ENCODE measurements at regions not wholly inside any gene's neighbourhood (a gene's known extent, or its start where the extent isn't known, plus 50 kb on each side); places are given as distances from the start of the nearest gene placed in this dataset.

DNA sequence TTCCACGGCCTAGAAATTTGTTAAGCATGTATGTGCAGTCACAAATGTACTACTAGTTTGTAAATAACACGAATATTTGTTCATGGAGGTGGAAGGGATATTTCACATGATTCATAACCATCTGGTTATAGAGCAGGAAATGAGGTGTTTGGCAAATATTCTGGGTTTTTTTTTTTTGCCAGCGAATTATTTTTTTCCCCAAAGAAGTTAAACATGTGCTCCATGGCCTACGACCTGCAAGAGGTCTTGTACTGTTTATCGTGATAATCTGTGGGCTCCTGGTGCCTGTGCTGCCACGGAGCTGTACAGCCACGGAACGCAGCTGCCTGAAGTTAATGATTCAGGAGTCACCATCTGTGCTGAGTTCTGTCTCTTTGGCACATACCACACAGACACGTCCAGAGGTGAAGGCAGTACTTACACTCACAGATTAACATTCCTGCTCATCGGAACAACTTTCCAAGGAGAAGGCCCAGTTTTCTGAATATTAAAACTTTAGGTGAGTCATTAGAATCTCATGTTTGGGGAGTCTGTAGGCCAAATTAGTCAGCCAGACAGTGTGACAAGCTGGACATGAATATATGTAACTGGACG is 156.3 kb downstream of the TMX1 start:
- DNase-seq (ENCODE audit: low read depth in 2 of 2), result no peak

DNA sequence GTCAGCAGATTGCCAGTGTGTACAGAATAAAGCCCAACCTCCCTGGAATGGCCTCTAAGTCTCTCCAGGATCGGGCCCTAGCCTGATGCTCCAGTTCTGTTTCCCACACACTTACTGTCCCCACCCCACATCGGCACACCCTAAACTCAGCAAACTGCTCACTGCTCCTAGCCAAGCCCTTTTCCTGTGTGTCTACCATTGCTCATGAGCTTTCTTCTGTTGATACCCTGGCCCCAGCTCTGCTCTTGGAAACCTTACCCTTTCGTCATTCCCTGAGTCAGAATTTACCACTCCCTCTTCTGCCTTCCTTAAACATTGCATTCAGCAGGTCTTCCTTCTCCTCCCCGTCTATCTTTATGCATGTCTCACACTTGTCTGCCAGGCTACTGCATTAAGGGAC is 158.9 kb downstream of the TMX1 start:
- no peak for DNase-seq (ENCODE audit: low read depth in 2 of 2)

DNA sequence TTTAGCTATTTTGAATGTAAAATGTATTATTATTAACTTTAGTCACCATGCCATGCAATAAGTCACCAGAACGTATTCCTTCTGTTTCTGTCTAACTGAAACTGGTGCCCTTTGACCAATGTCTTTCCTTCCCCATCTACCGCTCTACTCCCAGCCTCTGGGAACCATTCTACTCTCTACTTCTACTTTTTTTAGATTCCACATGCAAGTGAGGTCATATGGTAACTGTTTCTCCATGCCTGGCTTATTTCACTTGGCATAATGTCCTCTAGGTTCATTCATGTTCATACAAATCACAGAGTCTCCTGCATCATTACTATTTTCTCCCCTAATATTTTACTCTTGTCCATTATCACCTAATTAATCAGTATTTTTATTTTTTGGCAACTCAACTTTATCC is 160.1 kb downstream of the TMX1 start:
- no peak for DNase-seq (ENCODE audit: low read depth in 2 of 2)

DNA sequence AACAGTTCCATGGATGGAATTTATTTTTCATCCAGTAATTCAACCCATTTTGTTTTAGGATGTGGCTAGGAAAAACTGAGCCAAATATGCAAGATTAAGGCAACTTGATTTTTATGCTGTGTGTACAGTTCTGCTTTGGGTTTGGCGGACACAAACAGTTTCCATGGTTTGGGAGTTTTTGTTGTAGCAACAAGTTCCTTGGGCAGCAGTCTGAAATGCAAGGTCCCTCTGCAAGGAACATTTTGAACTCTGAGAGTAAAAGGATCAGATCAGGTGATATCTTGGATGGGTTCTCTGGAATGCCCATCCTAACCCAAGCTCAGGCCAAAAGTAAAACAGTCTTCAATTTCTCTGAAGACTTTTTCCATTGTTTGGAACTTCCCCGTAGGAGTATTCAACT is 161.2 kb downstream of the TMX1 start:
- DNase-seq (ENCODE audit: low read depth in 2 of 2), result no peak

DNA sequence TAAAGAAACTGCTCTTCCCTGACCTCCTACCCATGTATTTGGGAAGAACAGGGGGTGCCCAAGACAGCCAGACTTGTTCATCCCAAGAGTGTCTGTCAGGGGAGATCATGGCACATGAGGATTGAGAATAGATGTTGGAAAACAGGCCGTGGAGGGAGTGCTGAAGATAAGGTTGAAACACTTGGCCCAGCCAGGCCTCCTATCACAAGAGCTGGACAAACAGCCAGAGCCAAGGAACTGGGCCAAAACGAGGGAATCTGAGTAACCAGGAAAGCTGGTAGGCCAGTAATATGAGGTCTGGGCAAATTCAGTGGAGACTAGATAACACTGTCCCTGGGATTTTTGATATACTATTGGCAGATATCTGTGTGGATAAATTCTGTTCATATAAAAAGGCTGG is 161.7 kb downstream of the TMX1 start:
- no peak for DNase-seq (ENCODE audit: low read depth in 2 of 2)

DNA sequence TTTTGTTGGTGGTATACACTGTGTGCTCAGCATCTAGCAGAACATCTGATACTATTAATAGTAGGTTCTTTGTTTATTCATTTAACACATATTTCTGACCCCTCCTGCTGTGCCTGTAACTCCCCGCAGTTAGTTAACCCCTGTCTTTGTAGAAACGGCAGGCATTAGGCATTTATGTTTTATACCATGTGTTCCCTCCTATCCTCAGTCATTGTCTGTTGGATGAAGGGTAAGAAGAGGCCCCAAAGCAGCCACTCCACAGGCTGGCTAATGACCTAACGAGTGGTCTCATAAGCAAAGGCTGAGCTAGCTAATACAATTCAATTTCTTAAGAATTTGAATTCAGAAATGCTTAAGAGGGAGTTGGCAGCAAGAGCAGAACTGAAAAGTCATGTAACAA is 170.8 kb downstream of the TMX1 start:
- DNase-seq (ENCODE audit: low read depth in 2 of 2), result no peak

DNA sequence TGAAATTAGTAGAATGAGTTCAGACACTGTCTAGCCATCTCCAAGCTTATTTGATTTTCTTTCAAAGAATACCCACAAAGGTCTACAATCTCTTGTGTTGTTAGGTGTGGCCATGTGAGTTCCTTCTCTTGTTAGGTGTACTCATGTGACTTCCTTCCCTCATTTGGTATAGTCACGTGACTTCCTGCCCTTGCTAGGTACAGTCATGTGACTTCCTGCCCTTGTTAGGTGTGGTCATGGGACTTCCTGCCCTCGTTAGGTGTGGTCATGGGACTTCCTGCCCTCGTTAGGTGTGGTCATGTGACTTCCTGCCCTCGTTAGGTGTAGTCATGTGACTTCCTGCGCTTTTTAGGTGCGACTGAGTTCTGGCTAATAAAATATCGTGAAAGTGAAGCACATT is 179.6 kb downstream of the TMX1 start:
- peak in 1 of 2 donors; percentile 2 for DNase-seq (ENCODE audit: low read depth in 2 of 2)

DNA sequence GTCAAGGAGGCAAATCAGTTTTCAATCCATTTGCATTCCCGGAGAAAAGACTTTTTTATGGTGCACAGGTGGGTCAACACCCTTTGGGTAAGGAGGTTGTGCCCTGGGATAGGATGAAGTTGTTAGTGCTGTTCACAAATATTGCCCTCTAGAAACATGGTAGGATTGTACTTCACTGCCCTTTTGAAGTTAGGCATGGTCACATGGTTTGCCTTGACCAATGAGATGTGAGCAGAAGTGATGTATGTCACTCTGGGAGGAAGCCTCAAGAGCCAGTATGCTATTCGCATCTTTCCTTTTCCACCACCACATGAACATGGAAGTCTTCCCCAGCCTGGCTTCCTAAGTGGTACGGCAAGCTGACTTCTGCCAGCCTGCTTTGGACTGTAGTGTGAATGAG is 182.7 kb downstream of the TMX1 start:
- DNase-seq (ENCODE audit: low read depth in 2 of 2), result no peak

DNA sequence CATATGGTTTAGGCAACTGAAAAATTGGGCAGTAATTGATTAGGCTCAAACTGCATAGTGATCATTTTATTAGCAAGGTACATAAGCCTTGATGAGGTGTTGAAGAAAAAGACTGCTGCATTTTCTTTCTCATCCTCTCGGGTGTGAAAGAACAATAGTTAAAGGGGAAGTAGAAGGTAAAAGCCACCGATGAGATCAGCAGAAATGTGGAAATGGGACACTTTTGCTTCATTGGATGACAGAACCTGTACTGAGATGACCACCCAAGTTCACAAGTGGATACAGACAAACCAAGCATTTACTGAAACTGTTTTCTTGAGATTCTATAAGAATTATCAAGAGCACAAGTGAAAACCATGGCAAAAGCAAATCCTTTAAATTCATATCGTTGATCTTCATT is 184.0 kb downstream of the TMX1 start:
- DNase-seq (ENCODE audit: low read depth in 2 of 2), result no peak

DNA sequence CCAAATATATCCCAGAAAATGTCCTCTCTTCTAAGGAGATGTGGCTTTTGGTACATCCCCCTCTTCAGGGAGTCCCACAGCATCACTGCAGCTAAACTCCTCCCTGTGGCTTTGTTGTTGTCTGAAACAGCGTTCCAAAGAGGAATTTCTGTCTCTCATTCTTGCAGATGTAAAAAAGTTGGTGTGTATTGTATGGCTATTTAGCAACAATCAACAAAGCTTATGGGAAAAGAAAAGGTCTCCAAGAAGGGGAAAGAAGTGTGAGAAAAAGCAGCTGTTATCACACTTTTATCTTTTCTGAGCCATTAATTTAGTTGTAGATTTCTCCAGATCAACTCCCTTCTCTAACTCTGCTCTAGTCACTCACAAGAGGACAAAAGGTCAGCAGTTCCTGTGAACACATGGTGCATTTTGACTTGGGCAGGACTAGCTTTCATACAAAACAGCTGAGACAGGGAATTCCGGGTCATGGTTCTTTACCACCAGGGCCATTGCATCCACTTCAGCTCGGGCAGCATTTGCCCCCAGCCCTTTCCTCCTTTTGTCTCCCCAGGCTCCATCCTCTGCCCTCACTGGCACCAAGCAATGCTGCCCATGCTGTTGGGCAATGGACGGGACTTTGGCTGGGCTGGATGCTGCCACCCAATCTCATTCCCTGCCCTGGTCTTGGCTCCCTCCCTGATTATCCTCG is 184.7 kb downstream of the TMX1 start:
- no peak for DNase-seq (ENCODE audit: low read depth in 2 of 2)

DNA sequence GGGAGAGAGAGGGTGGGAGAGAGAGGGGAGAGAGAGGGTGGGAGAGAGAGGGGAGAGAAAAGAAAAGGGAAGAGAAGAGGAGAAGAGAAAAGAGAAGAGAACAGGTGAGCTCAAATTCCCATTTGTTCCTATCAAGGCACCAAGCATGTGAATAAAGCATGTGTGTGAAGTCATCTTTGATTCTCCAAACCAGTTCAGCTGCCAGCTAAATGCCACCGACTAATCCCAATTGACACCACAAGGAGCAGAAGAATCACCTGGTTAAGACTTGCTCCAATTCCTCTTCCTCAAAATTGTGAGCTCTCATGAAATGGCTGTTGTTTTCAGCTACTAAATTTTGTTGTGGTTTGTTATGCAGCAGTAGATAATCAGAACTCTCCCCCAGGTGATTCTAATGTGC is 188.9 kb downstream of the TMX1 start:
- DNase-seq (ENCODE audit: low read depth in 2 of 2), result no peak

DNA sequence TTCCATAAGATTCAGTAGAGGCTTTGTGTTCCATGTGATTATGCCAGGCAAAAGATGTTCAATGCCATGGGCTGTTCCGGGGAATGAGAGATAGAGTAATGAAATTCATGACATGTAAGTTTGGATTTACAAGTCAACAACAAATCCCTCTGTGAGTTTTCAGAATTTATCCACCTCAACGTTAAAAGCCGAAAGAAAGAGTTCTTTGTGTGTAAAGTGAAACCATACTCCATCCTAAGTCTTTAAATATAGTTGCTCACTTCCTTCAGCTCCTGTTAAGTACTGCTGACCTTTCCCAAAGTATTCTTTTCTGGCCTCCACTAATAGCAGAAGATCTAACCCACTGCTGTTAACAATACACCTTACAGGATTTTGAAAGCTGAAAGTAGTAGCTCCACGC is 190.0 kb downstream of the TMX1 start:
- DNase-seq (ENCODE audit: low read depth in 2 of 2), result no peak

DNA sequence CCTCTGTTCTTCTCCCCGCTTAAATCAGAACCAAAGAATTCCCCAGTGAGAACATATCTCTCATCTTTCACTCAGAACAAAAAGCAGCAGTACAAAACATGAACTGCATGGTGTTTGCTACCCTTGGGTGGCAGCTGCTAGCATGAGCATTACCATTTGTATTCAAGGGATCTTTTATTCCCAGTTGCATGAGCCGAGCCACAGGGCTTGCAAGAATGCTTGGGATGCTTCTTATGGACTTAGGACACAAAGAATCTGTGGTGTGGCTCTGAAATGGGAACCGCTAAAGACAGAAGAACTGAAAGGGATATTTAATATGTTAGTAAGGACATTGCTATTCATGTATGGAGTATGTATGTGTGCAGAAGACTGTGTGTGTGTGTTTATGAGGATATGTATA is 190.6 kb downstream of the TMX1 start:
- no peak for DNase-seq (ENCODE audit: low read depth in 2 of 2)

DNA sequence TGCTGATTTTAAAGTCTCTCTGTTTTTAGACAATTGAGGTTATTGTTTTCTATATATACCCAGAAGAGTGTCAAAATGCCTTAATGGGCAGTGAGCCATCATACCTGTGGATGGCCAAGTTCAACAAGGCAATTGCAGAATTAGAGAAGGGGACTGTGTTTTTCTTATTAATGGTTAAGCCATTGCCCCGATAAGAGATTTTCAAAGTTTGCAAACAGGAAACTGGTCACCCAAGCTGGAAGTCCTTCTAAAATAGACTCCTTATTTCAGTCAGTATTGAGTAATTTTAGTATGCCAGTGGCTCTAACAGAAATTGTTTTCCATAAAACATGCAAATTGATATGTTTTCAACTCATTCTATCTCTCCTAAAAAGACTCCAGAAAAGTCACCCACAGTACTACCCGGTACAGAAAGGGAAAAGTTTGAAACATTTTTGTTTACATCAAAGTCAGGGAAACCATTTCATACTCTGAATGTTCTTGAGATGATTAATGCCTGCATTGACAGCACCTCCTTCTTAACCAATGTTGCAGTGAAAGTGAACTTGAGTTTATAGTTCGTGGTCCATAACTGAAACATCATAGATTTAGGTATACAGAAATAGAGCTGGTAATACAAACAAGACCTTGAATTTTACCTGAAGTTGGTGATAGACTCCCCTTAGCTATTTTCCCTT is 191.1 kb downstream of the TMX1 start:
- no peak for DNase-seq (ENCODE audit: low read depth in 2 of 2)

DNA sequence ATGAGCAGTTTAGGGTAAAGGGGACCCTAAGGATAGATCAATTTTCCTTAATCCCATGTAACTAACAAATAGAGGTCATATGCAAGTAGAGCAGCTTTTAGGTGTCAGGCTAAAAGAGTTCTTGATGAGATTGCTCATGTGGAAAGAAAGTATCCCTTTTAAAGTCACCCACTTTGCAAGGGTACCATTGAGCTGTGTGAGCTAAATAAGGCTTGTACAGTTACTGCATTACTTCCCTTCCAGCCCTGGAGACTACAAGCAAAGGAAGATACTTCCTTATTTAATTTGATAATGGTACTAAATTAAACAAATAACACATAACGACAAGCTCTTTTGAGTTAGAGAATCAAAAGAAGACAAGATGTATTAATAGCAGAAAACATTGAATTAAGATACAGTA is 191.7 kb downstream of the TMX1 start:
- no peak for DNase-seq (ENCODE audit: low read depth in 2 of 2)

DNA sequence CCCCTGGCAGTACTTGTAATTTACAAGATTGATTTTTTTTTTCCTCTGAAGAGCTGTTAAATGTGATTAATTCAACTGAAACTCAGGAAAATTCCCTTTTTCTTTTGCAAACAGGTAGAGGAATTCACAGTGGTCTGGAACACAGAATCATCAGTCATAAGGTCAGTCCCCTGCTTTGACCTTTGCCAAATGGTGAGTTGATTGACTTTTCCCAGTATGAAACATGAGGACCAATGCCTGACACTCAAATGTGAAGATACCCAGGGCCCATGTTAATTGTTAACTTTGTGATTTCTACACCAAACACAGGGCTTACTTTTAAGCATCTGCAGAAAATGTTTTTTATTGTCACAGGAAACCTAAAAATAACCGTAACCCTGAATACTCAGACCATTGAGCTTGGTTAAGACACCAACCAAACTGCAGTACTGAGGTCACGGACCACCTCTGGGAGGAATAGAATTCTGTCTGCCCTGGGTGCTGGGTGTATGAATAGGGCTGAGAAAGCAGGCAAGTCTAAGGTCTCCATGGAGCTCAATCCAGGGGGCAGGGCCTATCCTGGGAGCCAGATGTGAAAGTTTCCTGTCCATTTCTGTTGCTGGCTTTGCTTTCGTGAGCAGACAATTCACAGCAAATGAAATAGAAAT is 192.4 kb downstream of the TMX1 start:
- no peak for DNase-seq (ENCODE audit: low read depth in 2 of 2)

DNA sequence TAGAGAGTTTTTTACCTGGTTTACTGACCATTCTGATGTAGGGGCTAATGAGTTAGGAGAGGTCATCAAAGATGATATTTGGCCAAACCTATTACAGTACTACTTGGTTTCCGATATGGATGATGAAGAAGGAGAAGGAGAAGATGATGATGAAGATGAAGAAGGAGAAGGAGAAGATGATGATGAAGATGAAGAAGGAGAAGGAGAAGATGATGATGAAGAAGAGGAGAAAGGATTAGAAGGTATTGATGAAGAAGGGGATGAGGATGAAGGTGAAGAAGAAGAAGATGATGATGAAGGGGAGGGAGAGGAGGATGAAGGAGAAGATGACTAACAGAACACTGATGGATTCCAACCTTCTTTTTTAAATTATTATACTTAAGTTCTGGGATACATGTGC is 196.6 kb downstream of the TMX1 start:
- no peak for DNase-seq (ENCODE audit: low read depth in 2 of 2)

DNA sequence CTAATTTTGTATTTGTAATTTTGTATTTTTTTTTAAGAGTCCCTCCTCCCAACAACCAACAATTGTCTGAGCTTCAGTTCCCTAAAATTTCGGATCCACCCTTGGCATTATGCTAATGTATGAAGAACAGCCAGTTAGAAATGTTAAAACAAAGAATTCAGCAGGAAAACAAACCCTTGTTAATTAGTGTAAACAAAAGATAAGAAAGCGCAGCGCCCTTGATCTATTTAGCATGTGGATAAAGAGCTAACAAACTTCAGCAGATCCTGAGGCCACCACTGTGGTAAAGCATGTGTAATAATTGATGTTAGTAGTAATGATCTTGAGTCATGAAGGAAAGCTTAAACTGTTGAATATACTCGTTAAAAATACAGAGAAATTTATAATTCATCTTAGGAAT is 199.8 kb downstream of the TMX1 start:
- no peak for DNase-seq (ENCODE audit: low read depth in 2 of 2)

DNA sequence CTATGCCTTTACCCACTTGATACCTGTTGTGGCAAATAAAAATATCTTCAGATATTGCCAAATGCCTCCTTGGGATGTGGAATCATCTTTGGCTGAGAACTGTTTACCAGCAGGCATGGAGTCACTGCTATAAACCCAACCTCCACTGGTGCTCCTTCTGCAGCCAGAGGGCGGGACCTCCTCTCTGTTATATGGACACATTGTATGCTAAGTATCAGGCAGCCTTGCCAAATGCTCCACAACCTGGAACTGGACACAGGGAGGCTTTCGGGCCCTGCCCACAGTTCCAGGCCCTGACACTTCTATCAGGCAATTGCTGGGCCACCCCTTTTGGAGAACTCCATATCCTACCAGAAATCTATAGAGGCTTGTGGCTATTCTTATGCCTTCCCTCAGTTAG is 201.0 kb downstream of the TMX1 start:
- no peak for DNase-seq (ENCODE audit: low read depth in 2 of 2)

DNA sequence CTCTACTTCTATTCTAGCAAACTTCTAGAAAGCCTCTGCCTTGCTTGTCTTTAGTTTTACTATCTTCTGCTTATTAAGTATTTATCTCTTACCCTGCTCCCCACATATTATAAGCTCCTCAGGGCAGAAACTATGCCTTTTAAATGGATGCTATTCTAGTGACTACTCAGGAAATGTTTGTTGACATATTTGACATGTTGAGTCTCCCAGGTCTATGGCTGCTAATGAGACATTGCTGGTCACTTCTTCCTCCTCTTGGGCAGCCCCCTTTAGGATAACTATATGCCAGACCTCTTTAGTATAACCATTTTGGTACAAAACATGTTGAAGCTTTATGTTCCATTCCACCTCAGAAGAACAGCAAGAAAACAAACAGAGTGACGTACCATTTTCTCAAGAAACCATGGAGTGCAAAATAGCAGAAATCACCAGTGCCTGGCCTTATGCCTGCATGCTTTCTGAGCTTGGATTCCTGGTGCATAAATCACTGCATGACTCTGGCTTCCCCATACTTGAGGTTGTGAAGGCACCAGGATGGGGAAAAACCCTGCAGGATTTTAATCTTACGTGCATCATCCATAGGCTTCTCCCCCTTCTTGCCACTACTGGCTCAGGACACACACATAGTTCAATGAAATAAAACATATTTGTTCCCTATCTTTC is 202.6 kb downstream of the TMX1 start:
- no peak for DNase-seq (ENCODE audit: low read depth in 2 of 2)

DNA sequence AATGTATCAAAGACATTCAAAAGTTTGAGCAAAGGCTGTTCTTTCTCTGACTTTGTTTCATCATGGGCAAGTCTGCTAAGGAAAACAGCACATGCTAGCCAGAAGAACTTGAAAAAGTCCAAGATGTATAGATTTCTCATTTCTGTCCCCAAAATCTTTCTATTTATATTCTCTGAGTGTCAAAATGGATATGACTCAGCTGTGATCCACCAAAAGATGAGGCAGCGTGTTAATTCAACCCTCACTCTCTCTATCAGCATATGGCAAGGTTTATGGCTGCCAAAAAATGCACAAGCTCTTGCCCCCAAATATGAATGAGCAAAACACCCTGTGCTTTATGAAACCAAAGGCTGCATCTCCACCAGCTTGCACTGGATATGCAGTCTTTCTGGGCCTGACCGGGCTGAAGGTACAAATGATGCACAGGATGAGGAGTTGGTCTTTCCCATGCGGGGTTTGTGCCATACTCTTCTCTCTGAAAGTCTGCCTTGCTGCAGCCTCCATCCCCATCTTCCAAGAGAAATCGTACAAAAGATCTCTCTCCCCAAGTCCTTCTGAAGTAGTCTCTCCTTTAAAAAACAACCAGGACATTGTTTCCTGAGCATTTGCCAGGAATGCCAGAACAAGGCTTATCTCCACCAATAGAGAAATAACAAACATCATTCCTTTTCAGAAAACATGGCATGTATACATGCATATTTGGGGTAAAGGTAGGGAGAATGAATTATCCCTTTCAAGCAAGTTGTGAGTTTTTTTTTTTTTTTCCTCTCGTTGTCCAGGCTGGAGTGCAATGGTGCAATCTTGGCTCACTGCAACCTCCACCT is 203.4 kb downstream of the TMX1 start:
- DNase-seq (ENCODE audit: low read depth in 2 of 2), result no peak
